ENCODE measurements at regions not wholly inside any gene's neighbourhood (a gene's known extent, or its start where the extent isn't known, plus 50 kb on each side); places are given as distances from the start of the nearest gene placed in this dataset.

DNA sequence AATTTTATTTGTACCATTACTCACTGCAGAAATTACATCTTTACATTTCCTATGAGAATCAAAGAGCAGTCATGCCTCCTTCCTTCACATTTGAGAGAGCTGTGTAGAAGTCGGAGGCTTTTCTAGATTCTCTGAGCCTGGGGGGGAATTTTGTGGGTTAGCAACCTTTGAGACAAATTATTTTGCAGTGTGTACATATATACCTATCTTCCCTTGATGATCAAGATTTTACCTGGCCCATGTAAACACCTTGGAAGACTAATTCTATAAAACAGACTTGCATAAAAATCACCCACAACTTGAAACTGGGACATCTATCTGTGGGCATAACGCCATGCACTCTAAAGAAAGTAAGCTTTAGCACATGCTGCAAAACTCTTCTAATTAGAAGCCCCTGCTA, 491.5 kb upstream of the MDFIC2 start:
- TF ChIP-seq, protein P1, sequence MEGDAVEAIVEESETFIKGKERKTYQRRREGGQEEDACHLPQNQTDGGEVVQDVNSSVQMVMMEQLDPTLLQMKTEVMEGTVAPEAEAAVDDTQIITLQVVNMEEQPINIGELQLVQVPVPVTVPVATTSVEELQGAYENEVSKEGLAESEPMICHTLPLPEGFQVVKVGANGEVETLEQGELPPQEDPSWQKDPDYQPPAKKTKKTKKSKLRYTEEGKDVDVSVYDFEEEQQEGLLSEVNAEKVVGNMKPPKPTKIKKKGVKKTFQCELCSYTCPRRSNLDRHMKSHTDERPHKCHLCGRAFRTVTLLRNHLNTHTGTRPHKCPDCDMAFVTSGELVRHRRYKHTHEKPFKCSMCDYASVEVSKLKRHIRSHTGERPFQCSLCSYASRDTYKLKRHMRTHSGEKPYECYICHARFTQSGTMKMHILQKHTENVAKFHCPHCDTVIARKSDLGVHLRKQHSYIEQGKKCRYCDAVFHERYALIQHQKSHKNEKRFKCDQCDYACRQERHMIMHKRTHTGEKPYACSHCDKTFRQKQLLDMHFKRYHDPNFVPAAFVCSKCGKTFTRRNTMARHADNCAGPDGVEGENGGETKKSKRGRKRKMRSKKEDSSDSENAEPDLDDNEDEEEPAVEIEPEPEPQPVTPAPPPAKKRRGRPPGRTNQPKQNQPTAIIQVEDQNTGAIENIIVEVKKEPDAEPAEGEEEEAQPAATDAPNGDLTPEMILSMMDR (IDR thresholded peaks at IDR 0.05): no peak
- no peak for TF ChIP-seq POLR2A (IDR thresholded peaks at IDR 0.05)

Data from sigmoid colon (tissue), 3 donors.